Fibroblast of lung (primary cell): ENCODE measurements at regions not wholly inside any gene's neighbourhood (a gene's known extent, or its start where the extent isn't known, plus 50 kb on each side); places are given as distances from the start of the nearest gene placed in this dataset.
"Not testable (repeated sequence)": the region's sequence is repeated elsewhere in the genome, so short reads cannot be mapped to it uniquely, and the experiment has no call there.

ENCODE experiments used
- EZH2 ChIP-seq: IDR thresholded peaks from 2 replicates; pipeline ENCODE4 v1.5.1; 2012; ENCODE audit warnings: low read length, control low read depth, mild to moderate bottlenecking; ENCODE audit errors: missing control alignments
- TF ChIP-seq, protein P1 (sequence below), 2 donors: IDR thresholded peaks in 1 of 2; conservative IDR thresholded peaks in 1 of 2; 1 replicate in 1 of 2; 2 replicates in 1 of 2; pipeline ENCODE4 v1.5.1; 2011 to 2012; ENCODE audit warnings: low read length in 2 of 2, control low read depth in 1 of 2, inconsistent platforms in 1 of 2, low read depth in 1 of 2, mild to moderate bottlenecking in 1 of 2

DNA sequence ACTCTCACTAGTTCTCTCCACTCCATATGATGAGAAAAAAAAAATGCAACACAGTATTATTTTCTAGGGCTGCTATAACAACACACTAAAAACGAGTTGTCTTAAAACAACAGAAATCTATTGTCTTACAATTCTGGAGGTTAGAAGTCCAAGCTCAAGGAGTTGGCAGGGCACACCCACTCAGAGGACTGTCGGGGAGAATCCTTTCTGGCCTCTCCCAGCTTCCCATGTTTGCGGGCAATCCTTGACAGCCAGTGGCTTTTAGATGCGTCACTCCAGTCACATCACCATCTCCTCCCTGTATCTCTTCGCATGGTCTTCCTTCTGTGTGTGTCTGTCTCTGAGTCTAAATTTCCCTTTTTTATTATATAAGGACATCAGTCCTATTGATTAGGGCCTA is 64.0 kb upstream of the KIF2A start:
- TF ChIP-seq, protein P1, sequence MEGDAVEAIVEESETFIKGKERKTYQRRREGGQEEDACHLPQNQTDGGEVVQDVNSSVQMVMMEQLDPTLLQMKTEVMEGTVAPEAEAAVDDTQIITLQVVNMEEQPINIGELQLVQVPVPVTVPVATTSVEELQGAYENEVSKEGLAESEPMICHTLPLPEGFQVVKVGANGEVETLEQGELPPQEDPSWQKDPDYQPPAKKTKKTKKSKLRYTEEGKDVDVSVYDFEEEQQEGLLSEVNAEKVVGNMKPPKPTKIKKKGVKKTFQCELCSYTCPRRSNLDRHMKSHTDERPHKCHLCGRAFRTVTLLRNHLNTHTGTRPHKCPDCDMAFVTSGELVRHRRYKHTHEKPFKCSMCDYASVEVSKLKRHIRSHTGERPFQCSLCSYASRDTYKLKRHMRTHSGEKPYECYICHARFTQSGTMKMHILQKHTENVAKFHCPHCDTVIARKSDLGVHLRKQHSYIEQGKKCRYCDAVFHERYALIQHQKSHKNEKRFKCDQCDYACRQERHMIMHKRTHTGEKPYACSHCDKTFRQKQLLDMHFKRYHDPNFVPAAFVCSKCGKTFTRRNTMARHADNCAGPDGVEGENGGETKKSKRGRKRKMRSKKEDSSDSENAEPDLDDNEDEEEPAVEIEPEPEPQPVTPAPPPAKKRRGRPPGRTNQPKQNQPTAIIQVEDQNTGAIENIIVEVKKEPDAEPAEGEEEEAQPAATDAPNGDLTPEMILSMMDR (conservative IDR thresholded peaks at IDR 0.05 in 1 of 2, IDR thresholded peaks at IDR 0.05 in 1 of 2; ENCODE audit: low read depth in 1 of 2, low read length in 2 of 2) = not testable (repeated sequence)
- not testable (repeated sequence) for TF ChIP-seq EZH2
